Ovary (tissue), 7 donors: ENCODE measurements at regions not wholly inside any gene's neighbourhood (a gene's known extent, or its start where the extent isn't known, plus 50 kb on each side); places are given as distances from the start of the nearest gene placed in this dataset.

Source experiments
- DNase-seq, 5 donors: peaks; one replicate each; pipeline ENCODE4 v3.0.0-alpha.2; 2019 to 2020
- H3K27ac ChIP-seq, 2 donors: fragments of 200-600 bp; one replicate each; pipeline versions ENCODE4 v1.5.1 to v1.8.0; 2019 to 2022
- H3K27me3 ChIP-seq: fragments of 200-600 bp; one replicate; pipeline ENCODE4 v1.8.0; 2022
- H3K36me3 ChIP-seq: fragments of 200-600 bp; sonication (generic); one replicate; pipeline ENCODE4 v1.5.1; 2019
- H3K4me1 ChIP-seq: one replicate; pipeline ENCODE4 v1.8.1; 2013; ENCODE audit warnings: mild to moderate bottlenecking, moderate library complexity; ENCODE audit not compliant: insufficient read depth
- H3K4me3 ChIP-seq: fragments of 200-600 bp; sonication (generic); one replicate; pipeline ENCODE4 v1.5.1; 2017
- H3K9me3 ChIP-seq, 2 donors: fragments of 200-600 bp in 1 of 2; sonication (generic) in 1 of 2; one replicate each; pipeline versions ENCODE4 v1.5.1 to v1.8.1; 2013 to 2019; ENCODE audit warnings: mild to moderate bottlenecking in 1 of 2, moderate library complexity in 1 of 2
- EP300 ChIP-seq: sonication (generic); formaldehyde crosslinking; IDR thresholded peaks from one replicate; pipeline ENCODE4 v1.6.1; 2017; ENCODE audit warnings: antibody characterized with exemption
- POLR2A ChIP-seq: fragments of 450-650 bp; IDR thresholded peaks from one replicate; pipeline ENCODE4 v1.6.1; 2017; ENCODE audit warnings: antibody characterized with exemption, mild to moderate bottlenecking, moderate library complexity
- WGBS, 3 donors: extraction: QIAGEN DNeasy Blood & Tissue Kit in 1 of 3; methylation state at CpG; one replicate each; pipeline versions ENCODE4 v1.1.5 to v1.1.7; 2013 to 2017; 5-methylcytosine and 5-hydroxymethylcytosine counted together
- intact Hi-C, 4 donors: fragments of 100-400 bp; cut with DNase I; formaldehyde crosslinking; loops; one replicate each; pipeline versions ENCODE4 v1.11.0 to v1.15.1; 2022 to 2023
- TF ChIP-seq, protein P1 (sequence below), 3 donors: fragments of 450-650 bp in 2 of 3; fragments of 200-600 bp in 1 of 3; IDR thresholded peaks; one replicate each; pipeline versions ENCODE4 v1.5.1 to v1.8.0; 2016 to 2022; ENCODE audit warnings: antibody characterized with exemption in 3 of 3, mild to moderate bottlenecking in 1 of 3
- donor health status: DM: no; HTN: no; CAD: no; lungs with moderate emphysema.
- donor health status: DM: no; HTN: no; CAD: no.
- donor health status: Bipolar disorder and iron deficiency.
- donor health status: DM: no; HTN: no; CAD: no.
- donor health status: DM: yes; HTN: yes; CAD: no.

- Histone ChIP-seq H3K9me3 (no peaks in the 10 kb centered on the region), H3K27me3 (no peaks in the 10 kb centered on the region), H3K4me1 (no peaks in the 10 kb centered on the region), H3K27ac (no peak overlapping the region), H3K36me3 (no peaks in the 10 kb centered on the region), H3K4me3 (no peak overlapping the region)
- TF ChIP-seq POLR2A (no peak), EP300 (no peak)
- TF ChIP-seq, protein P1, sequence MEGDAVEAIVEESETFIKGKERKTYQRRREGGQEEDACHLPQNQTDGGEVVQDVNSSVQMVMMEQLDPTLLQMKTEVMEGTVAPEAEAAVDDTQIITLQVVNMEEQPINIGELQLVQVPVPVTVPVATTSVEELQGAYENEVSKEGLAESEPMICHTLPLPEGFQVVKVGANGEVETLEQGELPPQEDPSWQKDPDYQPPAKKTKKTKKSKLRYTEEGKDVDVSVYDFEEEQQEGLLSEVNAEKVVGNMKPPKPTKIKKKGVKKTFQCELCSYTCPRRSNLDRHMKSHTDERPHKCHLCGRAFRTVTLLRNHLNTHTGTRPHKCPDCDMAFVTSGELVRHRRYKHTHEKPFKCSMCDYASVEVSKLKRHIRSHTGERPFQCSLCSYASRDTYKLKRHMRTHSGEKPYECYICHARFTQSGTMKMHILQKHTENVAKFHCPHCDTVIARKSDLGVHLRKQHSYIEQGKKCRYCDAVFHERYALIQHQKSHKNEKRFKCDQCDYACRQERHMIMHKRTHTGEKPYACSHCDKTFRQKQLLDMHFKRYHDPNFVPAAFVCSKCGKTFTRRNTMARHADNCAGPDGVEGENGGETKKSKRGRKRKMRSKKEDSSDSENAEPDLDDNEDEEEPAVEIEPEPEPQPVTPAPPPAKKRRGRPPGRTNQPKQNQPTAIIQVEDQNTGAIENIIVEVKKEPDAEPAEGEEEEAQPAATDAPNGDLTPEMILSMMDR (IDR thresholded peaks at IDR 0.05): no peak
- 84 to 88% (median 87%) methylated on average over 5 of the region's 5 CpGs for WGBS, 3 donors
- intact Hi-C loops: no loop called here
- DNase-seq: no peak
These were observed 438.5 kb downstream of the MED10 start for GRCh38 chr5:5939759-5940370.

DNA sequence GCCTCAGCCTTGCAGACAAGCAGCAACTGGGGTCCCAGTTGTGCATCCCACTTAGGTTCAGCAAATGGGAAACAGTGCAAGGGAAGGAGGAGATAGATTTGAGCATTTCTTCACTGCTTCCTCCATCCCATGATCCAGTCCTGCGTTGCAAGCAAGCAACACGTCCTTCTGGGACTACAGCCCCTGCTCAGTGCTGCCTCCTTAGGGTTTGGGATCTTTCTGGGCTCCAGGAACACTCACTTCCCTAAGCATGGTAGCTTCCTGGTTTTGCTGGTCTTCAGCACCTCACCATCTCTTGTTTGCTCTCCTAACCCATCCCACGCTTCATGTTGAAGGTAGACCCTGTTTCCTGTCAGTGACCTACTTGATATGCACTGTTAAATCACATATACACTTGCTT is 444.7 kb downstream of the MED10 start:
- WGBS, 3 donors: 85 to 90% (median 90%) methylated on average over 3 of the region's 3 CpGs
- Histone ChIP-seq H3K4me1 (no peaks in the 10 kb centered on the region), H3K36me3 (no peaks in the 10 kb centered on the region), H3K9me3 (no peaks in the 10 kb centered on the region), H3K27me3 (no peaks in the 10 kb centered on the region), H3K4me3 (no peak overlapping the region), H3K27ac (no peak overlapping the region)
- TF ChIP-seq EP300 (no peak), POLR2A (no peak)
- TF ChIP-seq, protein P1 (IDR thresholded peaks at IDR 0.05): no peak
- intact Hi-C loops: no loop called here
- no peak for DNase-seq

- Histone ChIP-seq H3K27ac (no peak overlapping the region), H3K27me3 (no peaks in the 10 kb centered on the region), H3K4me1 (no peaks in the 10 kb centered on the region), H3K9me3 (no peaks in the 10 kb centered on the region), H3K4me3 (no peak overlapping the region), H3K36me3 (no peaks in the 10 kb centered on the region)
- no peak for DNase-seq
- TF ChIP-seq POLR2A (no peak), EP300 (no peak)
- TF ChIP-seq, protein P1 (IDR thresholded peaks at IDR 0.05): no peak
- intact Hi-C loops: no loop called here
- 78 to 84% (median 80%) methylated on average over 5 of the region's 5 CpGs for WGBS, 3 donors
These were observed 445.5 kb downstream of the MED10 start for GRCh38 chr5:5932824-5933223.

DNA sequence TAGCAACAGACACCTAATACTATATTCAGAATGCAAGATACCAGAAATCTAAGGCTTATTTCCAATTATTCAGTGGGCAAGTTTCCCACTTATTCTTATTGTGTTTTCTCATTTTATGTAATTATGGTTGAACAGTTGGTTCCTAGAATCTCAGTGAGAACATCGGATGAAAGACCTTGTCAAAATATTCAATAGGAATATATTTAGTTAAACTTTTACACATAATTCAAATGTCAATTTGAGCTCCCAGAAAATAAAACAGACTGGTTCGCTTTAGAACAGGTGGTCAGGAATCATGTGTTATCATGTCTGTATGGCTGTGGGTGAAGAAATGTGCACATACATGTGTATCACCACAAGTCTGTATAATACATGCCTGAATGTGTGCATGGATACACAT is 447.8 kb downstream of the MED10 start:
- TF ChIP-seq, protein P1 (IDR thresholded peaks at IDR 0.05): no peak
- no peak for TF ChIP-seq POLR2A
- no peak for TF ChIP-seq EP300
- intact Hi-C loops: no loop called here
- 81 to 82% (median 81%) methylated on average over 2 of the region's 2 CpGs for WGBS, 3 donors

More for the DNA sequence above, 447.8 kb downstream of the MED10 start:
- H3K9me3 ChIP-seq: no peaks in the 10 kb centered on the region
- H3K4me1 ChIP-seq: no peaks in the 10 kb centered on the region
- H3K36me3 ChIP-seq: no peaks in the 10 kb centered on the region
- no peak overlapping the region for H3K4me3 ChIP-seq
- DNase-seq: no peak
- H3K27me3 ChIP-seq: no peaks in the 10 kb centered on the region
- H3K27ac ChIP-seq: no peak overlapping the region
